Ascending aorta (tissue), 2 donors: ENCODE measurements at regions not wholly inside any gene's neighbourhood (a gene's known extent, or its start where the extent isn't known, plus 50 kb on each side); places are given as distances from the start of the nearest gene placed in this dataset.

Experiments used
- DNase-seq, 2 donors: peaks; one replicate each; pipeline ENCODE4 v3.0.0-alpha.2; 2019; ENCODE audit warnings: low spot score in 2 of 2
- H3K27ac ChIP-seq, 2 donors: fragments of 200-600 bp; sonication (generic); one replicate each; pipeline ENCODE4 v1.5.1; 2016 to 2017; ENCODE audit warnings: mild to moderate bottlenecking in 1 of 2
- H3K27me3 ChIP-seq: fragments of 200-600 bp; sonication (generic); one replicate; pipeline ENCODE4 v1.5.1; 2017
- H3K36me3 ChIP-seq, 2 donors: fragments of 200-600 bp; sonication (generic); one replicate each; pipeline ENCODE4 v1.5.1; 2016
- H3K4me1 ChIP-seq, 2 donors: fragments of 200-600 bp; sonication (generic); one replicate each; pipeline ENCODE4 v1.5.1; 2016 to 2017; ENCODE audit warnings: mild to moderate bottlenecking in 1 of 2
- H3K4me3 ChIP-seq, 2 donors: fragments of 200-600 bp; sonication (generic); one replicate each; pipeline ENCODE4 v1.5.1; 2016 to 2017; ENCODE audit warnings: mild to moderate bottlenecking in 1 of 2
- H3K9me3 ChIP-seq, 2 donors: fragments of 200-600 bp; sonication (generic); one replicate each; pipeline ENCODE4 v1.5.1; 2016
- intact Hi-C: fragments of 100-400 bp; cut with DNase I; formaldehyde crosslinking; loops from one replicate; pipeline ENCODE4 v1.15.1; 2023
- TF ChIP-seq, protein P1 (sequence below), 3 experiments: fragments of 200-600 bp in 2 of 3; fragments of 450-650 bp in 1 of 3; sonication (generic) in 2 of 3; IDR thresholded peaks; one replicate each; pipeline ENCODE4 v1.5.1; 2016 to 2019; ENCODE audit warnings: antibody characterized with exemption in 3 of 3, mild to moderate bottlenecking in 1 of 3, moderate library complexity in 1 of 3

- DNase-seq: no peak
- TF ChIP-seq, protein P1, sequence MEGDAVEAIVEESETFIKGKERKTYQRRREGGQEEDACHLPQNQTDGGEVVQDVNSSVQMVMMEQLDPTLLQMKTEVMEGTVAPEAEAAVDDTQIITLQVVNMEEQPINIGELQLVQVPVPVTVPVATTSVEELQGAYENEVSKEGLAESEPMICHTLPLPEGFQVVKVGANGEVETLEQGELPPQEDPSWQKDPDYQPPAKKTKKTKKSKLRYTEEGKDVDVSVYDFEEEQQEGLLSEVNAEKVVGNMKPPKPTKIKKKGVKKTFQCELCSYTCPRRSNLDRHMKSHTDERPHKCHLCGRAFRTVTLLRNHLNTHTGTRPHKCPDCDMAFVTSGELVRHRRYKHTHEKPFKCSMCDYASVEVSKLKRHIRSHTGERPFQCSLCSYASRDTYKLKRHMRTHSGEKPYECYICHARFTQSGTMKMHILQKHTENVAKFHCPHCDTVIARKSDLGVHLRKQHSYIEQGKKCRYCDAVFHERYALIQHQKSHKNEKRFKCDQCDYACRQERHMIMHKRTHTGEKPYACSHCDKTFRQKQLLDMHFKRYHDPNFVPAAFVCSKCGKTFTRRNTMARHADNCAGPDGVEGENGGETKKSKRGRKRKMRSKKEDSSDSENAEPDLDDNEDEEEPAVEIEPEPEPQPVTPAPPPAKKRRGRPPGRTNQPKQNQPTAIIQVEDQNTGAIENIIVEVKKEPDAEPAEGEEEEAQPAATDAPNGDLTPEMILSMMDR (IDR thresholded peaks at IDR 0.05): no peak
- no peak overlapping the region for H3K27ac ChIP-seq
- H3K36me3 ChIP-seq: no peaks in the 10 kb centered on the region
- no peaks in the 10 kb centered on the region for H3K4me1 ChIP-seq
- intact Hi-C loops: no loop called here
- H3K4me3 ChIP-seq: no peak overlapping the region
- no peaks in the 10 kb centered on the region for H3K9me3 ChIP-seq
- no peaks in the 10 kb centered on the region for H3K27me3 ChIP-seq
Observed at GRCh38 chr9:115980502-115980901, 173.1 kb upstream of the PAPPA start.

GRCh38 chr9:115980976-115981375 lies 172.6 kb upstream of the PAPPA start:
- Histone ChIP-seq H3K27me3 (no peaks in the 10 kb centered on the region), H3K27ac (no peak overlapping the region), H3K4me1 (no peaks in the 10 kb centered on the region), H3K36me3 (no peaks in the 10 kb centered on the region), H3K4me3 (no peak overlapping the region), H3K9me3 (no peaks in the 10 kb centered on the region)
- TF ChIP-seq, protein P1 (IDR thresholded peaks at IDR 0.05): no peak
- intact Hi-C loops: no loop called here
- no peak for DNase-seq

- Histone ChIP-seq H3K4me1 (no peaks in the 10 kb centered on the region), H3K4me3 (no peak overlapping the region), H3K9me3 (no peaks in the 10 kb centered on the region), H3K27ac (no peak overlapping the region), H3K27me3 (no peaks in the 10 kb centered on the region), H3K36me3 (no peaks in the 10 kb centered on the region)
- TF ChIP-seq, protein P1 (IDR thresholded peaks at IDR 0.05): no peak
- DNase-seq: no peak
- intact Hi-C loops: no loop called here
Observed at GRCh38 chr9:115983366-115983765, 170.2 kb upstream of the PAPPA start.

DNA sequence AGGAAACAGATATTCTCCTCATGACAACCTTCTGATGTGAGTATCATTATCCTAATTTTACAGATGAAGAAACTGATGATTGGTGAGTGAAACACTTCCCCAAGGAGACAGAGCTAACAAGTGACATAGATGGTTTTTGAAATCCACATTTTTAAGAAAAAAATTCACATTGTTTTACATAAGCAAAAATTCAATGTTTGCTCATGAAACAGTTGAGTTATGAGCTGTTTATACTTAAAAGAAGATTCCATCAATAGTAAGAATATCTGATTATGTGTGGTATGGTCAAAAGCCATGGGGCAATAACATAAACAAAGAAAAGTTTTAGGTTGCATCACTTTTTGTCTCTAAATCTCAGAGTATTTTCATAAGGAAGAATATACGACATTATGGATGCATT lies 167.9 kb upstream of the PAPPA start:
- TF ChIP-seq, protein P1 (IDR thresholded peaks at IDR 0.05): no peak
- intact Hi-C loops: no loop called here
- no peaks in the 10 kb centered on the region for H3K4me1 ChIP-seq
- H3K27ac ChIP-seq: no peak overlapping the region
- DNase-seq: no peak
- no peaks in the 10 kb centered on the region for H3K27me3 ChIP-seq
- H3K9me3 ChIP-seq: no peaks in the 10 kb centered on the region
- H3K36me3 ChIP-seq: no peaks in the 10 kb centered on the region
- H3K4me3 ChIP-seq: no peak overlapping the region

- H3K36me3 ChIP-seq: no peaks in the 10 kb centered on the region
- TF ChIP-seq, protein P1 (IDR thresholded peaks at IDR 0.05): no peak
- intact Hi-C loops: no loop called here
- no peaks in the 10 kb centered on the region for H3K4me1 ChIP-seq
- H3K27me3 ChIP-seq: no peaks in the 10 kb centered on the region
- H3K27ac ChIP-seq: no peak overlapping the region
- no peak overlapping the region for H3K4me3 ChIP-seq
- no peaks in the 10 kb centered on the region for H3K9me3 ChIP-seq
- no peak for DNase-seq
Observed at GRCh38 chr9:115986508-115986907, 167.1 kb upstream of the PAPPA start.

- H3K36me3 ChIP-seq: no peaks in the 10 kb centered on the region
- TF ChIP-seq, protein P1 (IDR thresholded peaks at IDR 0.05): no peak
- no peaks in the 10 kb centered on the region for H3K4me1 ChIP-seq
- no peak for DNase-seq
- no peaks in the 10 kb centered on the region for H3K9me3 ChIP-seq
- H3K4me3 ChIP-seq: no peak overlapping the region
- H3K27me3 ChIP-seq: no peaks in the 10 kb centered on the region
- intact Hi-C loops: no loop called here
- H3K27ac ChIP-seq: no peak overlapping the region
Observed at GRCh38 chr9:115988701-115989100, 164.9 kb upstream of the PAPPA start.
